Neural cell (in vitro differentiated cells): ENCODE measurements at regions not wholly inside any gene's neighbourhood (a gene's known extent, or its start where the extent isn't known, plus 50 kb on each side); places are given as distances from the start of the nearest gene placed in this dataset.

Experiments used
- CTCF ChIP-seq: fragments of 450-650 bp; IDR thresholded peaks from 2 replicates; pipeline ENCODE4 v1.5.1; 2014; ENCODE audit warnings: antibody characterized with exemption, mild to moderate bottlenecking, moderate library complexity; ENCODE audit not compliant: poor library complexity, severe bottlenecking
- EP300 ChIP-seq: fragments of 450-650 bp; conservative IDR thresholded peaks from 2 replicates; pipeline ENCODE4 v1.6.1; 2014; ENCODE audit warnings: antibody characterized with exemption, mild to moderate bottlenecking, moderate library complexity; ENCODE audit not compliant: poor library complexity, severe bottlenecking
- MXI1 ChIP-seq: fragments of 450-650 bp; conservative IDR thresholded peaks from 2 replicates; pipeline ENCODE4 v1.6.1; 2014; ENCODE audit warnings: antibody characterized with exemption, mild to moderate bottlenecking; ENCODE audit not compliant: poor library complexity, severe bottlenecking
- SMC3 ChIP-seq: fragments of 450-650 bp; conservative IDR thresholded peaks from 2 replicates; pipeline ENCODE4 v1.6.1; 2014; ENCODE audit warnings: antibody characterized with exemption, mild to moderate bottlenecking, moderate library complexity; ENCODE audit not compliant: poor library complexity
- TAF1 ChIP-seq: IDR thresholded peaks from 2 replicates; pipeline ENCODE4 v1.6.1; 2012; ENCODE audit warnings: low read depth

- TF ChIP-seq CTCF (no peak), TAF1 (no peak), EP300 (no peak), MXI1 (no peak), SMC3 (no peak)
Observed at GRCh38 chr5:107121793-107122519, 548.8 kb downstream of the EFNA5 start.
